H9 (cell line): ENCODE measurements at regions not wholly inside any gene's neighbourhood (a gene's known extent, or its start where the extent isn't known, plus 50 kb on each side); places are given as distances from the start of the nearest gene placed in this dataset.

Experiments
- DNase-seq: peaks from one replicate; pipeline ENCODE4 v3.0.0-alpha.2; 2017
- H2AFZ ChIP-seq: one replicate; pipeline ENCODE4 v1.6.1; 2013; ENCODE audit warnings: mild to moderate bottlenecking, low read length, control low read depth, moderate library complexity
- H2AK5ac ChIP-seq: 2 replicates; pipeline ENCODE4 v1.6.1; 2013; ENCODE audit warnings: low read length, control low read depth, mixed read lengths; ENCODE audit not compliant: insufficient read length
- H2BK120ac ChIP-seq: one replicate; pipeline ENCODE4 v1.6.1; 2013; ENCODE audit warnings: low read depth, mild to moderate bottlenecking, low read length, control low read depth, inconsistent platforms; ENCODE audit not compliant: poor library complexity, severe bottlenecking
- H2BK12ac ChIP-seq: 2 replicates; pipeline ENCODE4 v1.6.1; 2013; ENCODE audit warnings: low read length, control low read depth, mixed read lengths, low read depth; ENCODE audit not compliant: insufficient read length
- H2BK15ac ChIP-seq: 2 replicates; pipeline ENCODE4 v1.6.1; 2013; ENCODE audit warnings: low read depth, low read length, control low read depth
- H2BK20ac ChIP-seq: one replicate; pipeline ENCODE4 v1.6.1; 2013; ENCODE audit warnings: low read depth, mild to moderate bottlenecking, low read length, control low read depth, inconsistent platforms; ENCODE audit not compliant: poor library complexity, severe bottlenecking
- H2BK5ac ChIP-seq: 2 replicates; pipeline ENCODE4 v1.6.1; 2013; ENCODE audit warnings: low read length, control low read depth, mixed read lengths; ENCODE audit not compliant: insufficient read length
- H3K14ac ChIP-seq: 2 replicates; pipeline ENCODE4 v1.6.1; 2013; ENCODE audit warnings: low read length, control low read depth; ENCODE audit not compliant: insufficient read depth
- H3K18ac ChIP-seq: 2 replicates; pipeline ENCODE4 v1.6.1; 2013; ENCODE audit warnings: low read depth, mild to moderate bottlenecking, mixed read lengths, low read length, control low read depth; ENCODE audit not compliant: insufficient read length
- H3K23ac ChIP-seq: 2 replicates; pipeline ENCODE4 v1.6.1; 2013; ENCODE audit warnings: low read length, control low read depth, mixed read lengths, low read depth; ENCODE audit not compliant: insufficient read length
- H3K23me2 ChIP-seq: 2 replicates; pipeline ENCODE4 v1.6.1; 2013; ENCODE audit warnings: low read depth, mild to moderate bottlenecking, mixed read lengths, low read length, control low read depth; ENCODE audit not compliant: insufficient read length, poor library complexity, severe bottlenecking
- H3K27ac ChIP-seq: 2 replicates; pipeline ENCODE4 v1.5.1; 2013; ENCODE audit warnings: low read length, control low read depth, mixed read lengths, low read depth; ENCODE audit not compliant: insufficient read length
- H3K27me3 ChIP-seq: 2 replicates; pipeline ENCODE4 v1.6.1; 2013; ENCODE audit warnings: low read length, control low read depth, inconsistent platforms; ENCODE audit not compliant: insufficient read depth
- H3K4ac ChIP-seq: 2 replicates; pipeline ENCODE4 v1.6.1; 2013; ENCODE audit warnings: low read depth, mild to moderate bottlenecking, control low read depth, inconsistent platforms, low read length, moderate library complexity
- H3K4me1 ChIP-seq: 2 replicates; pipeline ENCODE4 v1.6.1; 2013; ENCODE audit warnings: low read length, control low read depth, inconsistent platforms; ENCODE audit not compliant: insufficient read depth
- H3K4me2 ChIP-seq: 2 replicates; pipeline ENCODE4 v1.6.1; 2013; ENCODE audit warnings: low read length, control low read depth, mixed read lengths; ENCODE audit not compliant: insufficient read length, insufficient read depth
- H3K56ac ChIP-seq: 2 replicates; pipeline ENCODE4 v1.6.1; 2013; ENCODE audit warnings: low read depth, mild to moderate bottlenecking, mixed read lengths, low read length, control low read depth; ENCODE audit not compliant: insufficient read length
- H3K79me1 ChIP-seq: 2 replicates; pipeline ENCODE4 v1.6.1; 2013; ENCODE audit warnings: low read depth, mild to moderate bottlenecking, moderate library complexity, low read length, control low read depth, inconsistent platforms; ENCODE audit not compliant: insufficient read depth, poor library complexity, severe bottlenecking
- H3K79me2 ChIP-seq: 2 replicates; pipeline ENCODE4 v1.6.1; 2013; ENCODE audit warnings: low read length, control low read depth, inconsistent platforms; ENCODE audit not compliant: insufficient read depth
- H3K9ac ChIP-seq: 2 replicates; pipeline ENCODE4 v1.6.1; 2013; ENCODE audit warnings: low read length, control low read depth, mixed read lengths; ENCODE audit not compliant: insufficient read length; ENCODE audit errors: extremely low read depth
- H3K9me3 ChIP-seq: one replicate; pipeline ENCODE4 v1.6.1; 2013; ENCODE audit warnings: low read depth, low read length, inconsistent platforms; ENCODE audit not compliant: control insufficient read depth
- H3T11ph ChIP-seq: one replicate; pipeline ENCODE4 v1.6.1; 2013; ENCODE audit warnings: mild to moderate bottlenecking, low read length, control low read depth, inconsistent platforms
- H4K20me1 ChIP-seq: one replicate; pipeline ENCODE4 v1.6.1; 2013; ENCODE audit not compliant: control insufficient read depth, insufficient read length, insufficient read depth
- H4K5ac ChIP-seq: 2 replicates; pipeline ENCODE4 v1.6.1; 2013; ENCODE audit warnings: low read depth, mild to moderate bottlenecking, mixed read lengths, low read length, control low read depth; ENCODE audit not compliant: insufficient read length
- H4K8ac ChIP-seq: replicated peaks from 2 replicates; pipeline ENCODE4 v1.6.1; 2013; ENCODE audit warnings: low read length, control low read depth, mixed read lengths, low read depth; ENCODE audit not compliant: insufficient read length
- H4K91ac ChIP-seq: 2 replicates; pipeline ENCODE4 v1.6.1; 2013; ENCODE audit warnings: low read depth, mild to moderate bottlenecking, moderate library complexity, mixed read lengths, low read length, control low read depth; ENCODE audit not compliant: insufficient read length
- H3K27ac Mint-ChIP-seq, 3 experiments: 2 replicates in 2 of 3; 3 replicates in 1 of 3; pipeline ENCODE4 v1.8.0; 2020 to 2021; ENCODE audit warnings: mixed read lengths in 3 of 3, mild to moderate bottlenecking in 1 of 3, moderate library complexity in 1 of 3
- H3K27me3 Mint-ChIP-seq: 2 replicates; pipeline ENCODE4 v1.8.0; 2021; ENCODE audit warnings: low read depth, mild to moderate bottlenecking, moderate library complexity, mixed read lengths
- H3K36me3 Mint-ChIP-seq, 3 experiments: 2 replicates in 2 of 3; 3 replicates in 1 of 3; pipeline ENCODE4 v1.8.0; 2020 to 2021; ENCODE audit warnings: low read depth in 3 of 3, mixed read lengths in 3 of 3; ENCODE audit not compliant: insufficient read depth in 1 of 3
- H3K4me1 Mint-ChIP-seq, 2 experiments: 2 replicates each; pipeline ENCODE4 v1.8.0; 2020; ENCODE audit warnings: mixed read lengths in 2 of 2
- H3K4me3 Mint-ChIP-seq, 2 experiments: 2 replicates in 1 of 2; 3 replicates in 1 of 2; pipeline ENCODE4 v1.8.0; 2020 to 2021; ENCODE audit warnings: mild to moderate bottlenecking in 2 of 2, mixed read lengths in 2 of 2, moderate library complexity in 1 of 2
- H3K9me3 Mint-ChIP-seq, 2 experiments: 2 replicates in 1 of 2; 3 replicates in 1 of 2; pipeline ENCODE4 v1.8.0; 2020; ENCODE audit warnings: mild to moderate bottlenecking in 2 of 2, mixed read lengths in 2 of 2, moderate library complexity in 1 of 2
- WGBS: extraction: QIAGEN DNeasy Blood & Tissue Kit; methylation state at CpG from one replicate; pipeline ENCODE4 v1.1.7; 2013; ENCODE audit warnings: missing lambda C conversion rate, low lambda C conversion rate, mixed read lengths; ENCODE audit not compliant: insufficient read length; ENCODE audit errors: extremely low coverage; 5-methylcytosine and 5-hydroxymethylcytosine counted together
- TF ChIP-seq, protein P1 (sequence below): fragments of 200-600 bp; sonication (generic); conservative IDR thresholded peaks from 3 replicates; pipeline ENCODE4 v1.8.0; 2021; ENCODE audit warnings: antibody characterized with exemption, mild to moderate bottlenecking

DNA sequence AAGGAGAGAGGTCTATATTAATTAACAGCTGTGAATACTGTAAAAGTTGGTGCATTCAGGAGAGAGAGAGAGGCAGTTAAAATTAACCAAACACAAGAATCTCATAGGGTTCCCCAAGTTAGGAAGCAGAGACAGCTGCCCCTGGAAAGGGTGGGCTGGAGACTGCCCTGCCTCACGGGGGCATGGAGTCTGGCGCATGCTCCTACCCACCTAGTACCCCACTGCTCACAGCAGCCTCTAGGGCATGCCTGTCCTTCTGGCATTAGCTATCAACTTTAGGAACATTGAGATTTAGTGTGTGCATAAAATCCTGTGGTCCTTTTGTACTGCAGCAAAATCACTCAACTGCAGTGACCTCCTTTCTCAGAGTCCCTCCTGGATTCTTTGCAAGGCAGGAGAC is 710.1 kb downstream of the SORCS3 start:
- DNase-seq = no peak
- TF ChIP-seq, protein P1, sequence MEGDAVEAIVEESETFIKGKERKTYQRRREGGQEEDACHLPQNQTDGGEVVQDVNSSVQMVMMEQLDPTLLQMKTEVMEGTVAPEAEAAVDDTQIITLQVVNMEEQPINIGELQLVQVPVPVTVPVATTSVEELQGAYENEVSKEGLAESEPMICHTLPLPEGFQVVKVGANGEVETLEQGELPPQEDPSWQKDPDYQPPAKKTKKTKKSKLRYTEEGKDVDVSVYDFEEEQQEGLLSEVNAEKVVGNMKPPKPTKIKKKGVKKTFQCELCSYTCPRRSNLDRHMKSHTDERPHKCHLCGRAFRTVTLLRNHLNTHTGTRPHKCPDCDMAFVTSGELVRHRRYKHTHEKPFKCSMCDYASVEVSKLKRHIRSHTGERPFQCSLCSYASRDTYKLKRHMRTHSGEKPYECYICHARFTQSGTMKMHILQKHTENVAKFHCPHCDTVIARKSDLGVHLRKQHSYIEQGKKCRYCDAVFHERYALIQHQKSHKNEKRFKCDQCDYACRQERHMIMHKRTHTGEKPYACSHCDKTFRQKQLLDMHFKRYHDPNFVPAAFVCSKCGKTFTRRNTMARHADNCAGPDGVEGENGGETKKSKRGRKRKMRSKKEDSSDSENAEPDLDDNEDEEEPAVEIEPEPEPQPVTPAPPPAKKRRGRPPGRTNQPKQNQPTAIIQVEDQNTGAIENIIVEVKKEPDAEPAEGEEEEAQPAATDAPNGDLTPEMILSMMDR = no peak
- H4K91ac ChIP-seq = no peak overlapping the region
- H4K20me1 ChIP-seq = no peaks in the 10 kb centered on the region
- H2BK15ac ChIP-seq = no peak overlapping the region
- no peak overlapping the region for H3K56ac ChIP-seq
- no peaks in the 10 kb centered on the region for H3K27me3 ChIP-seq
- no peak overlapping the region for H4K5ac ChIP-seq
- H3K4me2 ChIP-seq = no peak overlapping the region
- H3K4me1 ChIP-seq = no peaks in the 10 kb centered on the region; the same call in 1 of the 2 replicates
- H2AFZ ChIP-seq = no peak overlapping the region
- H2BK12ac ChIP-seq = no peak overlapping the region
- no peak overlapping the region for H3K4ac ChIP-seq
- H3K27ac ChIP-seq = no peak overlapping the region
- no peak overlapping the region for H2BK20ac ChIP-seq
- Mint-ChIP-seq H3K9me3 (no peaks in the 10 kb centered on the region), H3K36me3 (no peaks in the 10 kb centered on the region), H3K27me3 (no peaks in the 10 kb centered on the region), H3K4me3 (no peak overlapping the region), H3K27ac (no peak overlapping the region), H3K4me1 (0 out of 4 replicates have a peak, but pooled peaks cover 0 to 6% of the 10 kb centered on the region in 2 experiments)
- no peak overlapping the region for H3K9ac ChIP-seq
- H2BK5ac ChIP-seq = no peak overlapping the region
- no peak overlapping the region for H3T11ph ChIP-seq
- no peak overlapping the region for H3K14ac ChIP-seq
- WGBS = no CpG with 5 or more reads among the region's 2 CpGs
- no peak overlapping the region for H3K23ac ChIP-seq
- H3K23me2 ChIP-seq = no peaks in the 10 kb centered on the region
- no peak overlapping the region for H2AK5ac ChIP-seq
- H3K18ac ChIP-seq = no peak overlapping the region
- no peaks in the 10 kb centered on the region for H3K79me1 ChIP-seq
- H4K8ac ChIP-seq = no peak overlapping the region
- H3K79me2 ChIP-seq = no peaks in the 10 kb centered on the region
- no peaks in the 10 kb centered on the region for H3K9me3 ChIP-seq
- no peak overlapping the region for H2BK120ac ChIP-seq
